ENCODE measurements at regions not wholly inside any gene's neighbourhood (a gene's known extent, or its start where the extent isn't known, plus 50 kb on each side); places are given as distances from the start of the nearest gene placed in this dataset.

- no peaks in the 10 kb centered on the region; the same call in 1 of the 2 replicates for H3K36me3 ChIP-seq (ENCODE audit: insufficient read depth)
- ATAC-seq = no peak
- Mint-ChIP-seq H3K27ac (no peak overlapping the region), H3K4me1 (no peaks in the 10 kb centered on the region), H3K9me3 (peaks cover 99% of the 10 kb centered on the region), H3K36me3 (ENCODE audit: low read depth) (peaks cover 25% of the 10 kb centered on the region), H3K27me3 (ENCODE audit: insufficient read depth, low read depth, poor library complexity) (no peaks in the 10 kb centered on the region), H3K4me3 (no peak overlapping the region)
- no peaks in the 10 kb centered on the region for H4K20me1 ChIP-seq (replicated peaks; ENCODE audit: insufficient read depth)
- no peak overlapping the region for H2AFZ ChIP-seq
- no peaks in the 10 kb centered on the region for H3K9me2 ChIP-seq (ENCODE audit: insufficient read depth)
- no peak overlapping the region for H3K4me3 ChIP-seq
- no peaks in the 10 kb centered on the region for H3F3A ChIP-seq (replicated peaks; ENCODE audit: low read depth)
- H3K27me3 ChIP-seq (ENCODE audit: insufficient read depth) = no peaks in the 10 kb centered on the region
- no peak overlapping the region for H3K27ac ChIP-seq (ENCODE audit: low read depth)
- no peaks in the 10 kb centered on the region for H3K79me2 ChIP-seq (replicated peaks; ENCODE audit: insufficient read depth)
- H3K4me1 ChIP-seq (ENCODE audit: insufficient read depth) = no peaks in the 10 kb centered on the region
- no peak overlapping the region for H3K4me2 ChIP-seq
- TF ChIP-seq ETS1 (IDR thresholded peaks at IDR 0.05) (no peak), JUNB (IDR thresholded peaks at IDR 0.05; ENCODE audit: unreplicated experiment) (no peak)
- DNase-seq (ENCODE audit: low spot score) = no peak
These were observed 787.4 kb downstream of the AACS start for GRCh38 chr12:125852679-125853078.

- Histone ChIP-seq H3K27me3 (ENCODE audit: insufficient read depth) (no peaks in the 10 kb centered on the region), H4K20me1 (replicated peaks; ENCODE audit: insufficient read depth) (no peaks in the 10 kb centered on the region), H3K79me2 (replicated peaks; ENCODE audit: insufficient read depth) (no peaks in the 10 kb centered on the region), H3K27ac (ENCODE audit: low read depth) (no peak overlapping the region), H3K9me2 (ENCODE audit: insufficient read depth) (no peaks in the 10 kb centered on the region), H3K36me3 (ENCODE audit: insufficient read depth) (no peaks in the 10 kb centered on the region; the same call in 1 of the 2 replicates), H3K4me3 (no peak overlapping the region), H2AFZ (no peak overlapping the region), H3K4me1 (ENCODE audit: insufficient read depth) (no peaks in the 10 kb centered on the region), H3K4me2 (no peak overlapping the region), H3F3A (replicated peaks; ENCODE audit: low read depth) (no peaks in the 10 kb centered on the region)
- DNase-seq (ENCODE audit: low spot score) (no peak), ATAC-seq (no peak)
- Mint-ChIP-seq H3K27me3 (ENCODE audit: insufficient read depth, low read depth, poor library complexity) (no peaks in the 10 kb centered on the region), H3K4me1 (no peaks in the 10 kb centered on the region), H3K27ac (no peak overlapping the region), H3K36me3 (ENCODE audit: low read depth) (peaks cover 26% of the 10 kb centered on the region), H3K4me3 (no peak overlapping the region), H3K9me3 (peaks cover 98% of the 10 kb centered on the region)
- TF ChIP-seq EZH2 (IDR thresholded peaks at IDR 0.05; ENCODE audit: low read depth, unreplicated experiment) (no peak), NANOG (IDR thresholded peaks at IDR 0.05; ENCODE audit: borderline replicate concordance) (no peak), STAT1 (IDR thresholded peaks at IDR 0.05; ENCODE audit: unreplicated experiment) (no peak), ZNF331 (CRISPR knock-in tag; IDR thresholded peaks at IDR 0.05; ENCODE audit: low read depth) (no peak), ZNF114 (CRISPR knock-in tag; IDR thresholded peaks at IDR 0.05) (no peak), ETS1 (IDR thresholded peaks at IDR 0.05) (no peak), EZH2phosphoT487 (IDR thresholded peaks at IDR 0.05; ENCODE audit: unreplicated experiment) (no peak), CTCF (conservative IDR thresholded peaks at IDR 0.05; ENCODE audit: low read depth in 2 of 2) (no peak), POLR2AphosphoS5 (IDR thresholded peaks at IDR 0.05; ENCODE audit: low read depth) (no peak), CREB1 (CRISPR knock-in tag; IDR thresholded peaks at IDR 0.05; ENCODE audit: low read depth) (no peak)
- TF ChIP-seq, protein P1, sequence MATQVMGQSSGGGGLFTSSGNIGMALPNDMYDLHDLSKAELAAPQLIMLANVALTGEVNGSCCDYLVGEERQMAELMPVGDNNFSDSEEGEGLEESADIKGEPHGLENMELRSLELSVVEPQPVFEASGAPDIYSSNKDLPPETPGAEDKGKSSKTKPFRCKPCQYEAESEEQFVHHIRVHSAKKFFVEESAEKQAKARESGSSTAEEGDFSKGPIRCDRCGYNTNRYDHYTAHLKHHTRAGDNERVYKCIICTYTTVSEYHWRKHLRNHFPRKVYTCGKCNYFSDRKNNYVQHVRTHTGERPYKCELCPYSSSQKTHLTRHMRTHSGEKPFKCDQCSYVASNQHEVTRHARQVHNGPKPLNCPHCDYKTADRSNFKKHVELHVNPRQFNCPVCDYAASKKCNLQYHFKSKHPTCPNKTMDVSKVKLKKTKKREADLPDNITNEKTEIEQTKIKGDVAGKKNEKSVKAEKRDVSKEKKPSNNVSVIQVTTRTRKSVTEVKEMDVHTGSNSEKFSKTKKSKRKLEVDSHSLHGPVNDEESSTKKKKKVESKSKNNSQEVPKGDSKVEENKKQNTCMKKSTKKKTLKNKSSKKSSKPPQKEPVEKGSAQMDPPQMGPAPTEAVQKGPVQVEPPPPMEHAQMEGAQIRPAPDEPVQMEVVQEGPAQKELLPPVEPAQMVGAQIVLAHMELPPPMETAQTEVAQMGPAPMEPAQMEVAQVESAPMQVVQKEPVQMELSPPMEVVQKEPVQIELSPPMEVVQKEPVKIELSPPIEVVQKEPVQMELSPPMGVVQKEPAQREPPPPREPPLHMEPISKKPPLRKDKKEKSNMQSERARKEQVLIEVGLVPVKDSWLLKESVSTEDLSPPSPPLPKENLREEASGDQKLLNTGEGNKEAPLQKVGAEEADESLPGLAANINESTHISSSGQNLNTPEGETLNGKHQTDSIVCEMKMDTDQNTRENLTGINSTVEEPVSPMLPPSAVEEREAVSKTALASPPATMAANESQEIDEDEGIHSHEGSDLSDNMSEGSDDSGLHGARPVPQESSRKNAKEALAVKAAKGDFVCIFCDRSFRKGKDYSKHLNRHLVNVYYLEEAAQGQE (IDR thresholded peaks at IDR 0.05; ENCODE audit: unreplicated experiment) = no peak
These were observed 788.4 kb downstream of the AACS start for GRCh38 chr12:125853670-125854069.
